Activated naive CD4-positive, alpha-beta T cell treated with anti-CD3 and anti-CD28 coated beads for 36 hours (primary cell): ENCODE measurements at regions not wholly inside any gene's neighbourhood (a gene's known extent, or its start where the extent isn't known, plus 50 kb on each side); places are given as distances from the start of the nearest gene placed in this dataset.
"Not testable (repeated sequence)": the region's sequence is repeated elsewhere in the genome, so short reads cannot be mapped to it uniquely, and the experiment has no call there.

Source experiments
- CTCF ChIA-PET: fragments of 350-600 bp; sonication (Branson Sonifier 250); formaldehyde crosslinking; loops from one replicate; lab custom pipeline; 2021; ENCODE audit warnings: antibody characterized with exemption; lab: Charles Lee
- DNase-seq: peaks from one replicate; pipeline ENCODE4 v3.0.0-alpha.2; 2020
- H3K27ac Mint-ChIP-seq: one replicate; pipeline ENCODE4 v1.8.0; 2021; ENCODE audit warnings: mild to moderate bottlenecking, mixed read lengths
- H3K27me3 Mint-ChIP-seq: one replicate; pipeline ENCODE4 v1.8.0; 2021; ENCODE audit warnings: low read depth, mixed read lengths
- H3K36me3 Mint-ChIP-seq: one replicate; pipeline ENCODE4 v1.8.0; 2021; ENCODE audit warnings: low read depth, mixed read lengths
- H3K4me1 Mint-ChIP-seq: one replicate; pipeline ENCODE4 v1.8.0; 2021; ENCODE audit warnings: low read depth, mixed read lengths
- H3K4me3 Mint-ChIP-seq: one replicate; pipeline ENCODE4 v1.8.0; 2021; ENCODE audit warnings: mild to moderate bottlenecking, moderate library complexity, mixed read lengths
- H3K9me3 Mint-ChIP-seq: one replicate; pipeline ENCODE4 v1.8.0; 2021; ENCODE audit warnings: mixed read lengths
- intact Hi-C: fragments of 100-400 bp; cut with micrococcal nuclease; formaldehyde crosslinking; loops from one replicate; pipeline ENCODE4 v1.15.1; 2023

DNA sequence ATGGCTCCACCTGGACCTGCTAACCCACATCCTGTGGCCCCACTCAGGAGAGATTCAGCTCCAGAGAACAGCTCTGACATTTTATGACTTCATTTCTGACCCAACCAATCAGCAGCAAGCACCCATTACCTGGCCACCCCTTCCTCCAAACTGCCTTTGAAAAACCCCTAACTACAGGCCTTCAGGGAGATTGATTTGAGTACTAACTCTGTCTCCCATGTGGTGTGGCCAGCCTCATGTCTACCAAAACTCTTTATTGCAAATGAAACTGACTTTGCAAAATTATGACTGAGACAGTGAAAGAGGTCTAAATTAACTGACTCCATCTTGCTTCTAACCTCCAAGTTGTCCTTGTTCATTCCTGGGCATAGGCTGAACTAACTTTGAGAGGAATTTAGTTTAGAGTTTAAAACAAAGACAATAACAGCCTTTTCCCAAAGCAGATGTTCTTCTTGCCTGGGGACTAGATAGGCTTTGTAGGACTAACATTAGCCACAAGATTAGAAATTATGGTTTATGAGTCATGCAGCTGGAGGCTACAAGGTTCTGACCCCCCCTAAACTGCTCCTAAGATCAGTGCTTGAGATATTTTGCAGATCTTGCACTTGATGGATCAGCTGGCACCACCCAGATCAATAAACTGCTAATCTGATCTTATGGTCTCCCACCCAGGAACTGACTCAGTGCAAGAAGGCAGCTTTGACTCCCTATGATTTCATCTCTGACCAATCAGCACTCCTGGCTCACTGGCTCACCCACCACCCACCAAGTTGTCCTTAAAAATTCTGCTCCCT is 508.2 kb downstream of the RPIA start:
- H3K9me3 Mint-ChIP-seq, DNase-seq, H3K4me3 Mint-ChIP-seq, H3K27ac Mint-ChIP-seq, CTCF ChIA-PET, H3K27me3 Mint-ChIP-seq, H3K36me3 Mint-ChIP-seq, H3K4me1 Mint-ChIP-seq, intact Hi-C loops: not testable (repeated sequence)

DNA sequence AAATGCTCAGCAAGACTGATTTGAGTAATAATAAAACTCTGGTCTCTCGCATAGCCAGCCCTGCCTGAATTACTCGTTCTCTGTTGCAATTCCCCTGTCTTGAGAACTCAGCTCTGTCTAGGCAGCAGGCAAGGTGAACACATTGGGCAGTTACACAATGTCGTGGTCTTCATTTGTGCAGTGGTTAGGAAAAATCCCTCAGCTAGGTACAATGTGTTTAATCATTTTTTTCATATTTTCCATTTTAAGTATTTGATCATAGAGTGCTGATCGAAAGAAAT is 508.7 kb downstream of the RPIA start:
- H3K4me1 Mint-ChIP-seq, H3K36me3 Mint-ChIP-seq, DNase-seq, intact Hi-C loops, H3K27me3 Mint-ChIP-seq, H3K27ac Mint-ChIP-seq, H3K9me3 Mint-ChIP-seq, CTCF ChIA-PET, H3K4me3 Mint-ChIP-seq: not testable (repeated sequence)

GRCh38 chr2:89202518-89202917 is 511.0 kb downstream of the RPIA start:
- H3K27ac Mint-ChIP-seq, H3K36me3 Mint-ChIP-seq, DNase-seq, CTCF ChIA-PET, H3K27me3 Mint-ChIP-seq, H3K9me3 Mint-ChIP-seq, H3K4me3 Mint-ChIP-seq, intact Hi-C loops, H3K4me1 Mint-ChIP-seq: not testable (repeated sequence)

- peak; percentile 58 for DNase-seq
- H3K27me3 Mint-ChIP-seq, CTCF ChIA-PET, intact Hi-C loops, H3K27ac Mint-ChIP-seq, H3K36me3 Mint-ChIP-seq, H3K4me1 Mint-ChIP-seq, H3K4me3 Mint-ChIP-seq, H3K9me3 Mint-ChIP-seq: not testable (repeated sequence)
These were observed 513.7 kb downstream of the RPIA start for GRCh38 chr2:89205153-89205552.

DNA sequence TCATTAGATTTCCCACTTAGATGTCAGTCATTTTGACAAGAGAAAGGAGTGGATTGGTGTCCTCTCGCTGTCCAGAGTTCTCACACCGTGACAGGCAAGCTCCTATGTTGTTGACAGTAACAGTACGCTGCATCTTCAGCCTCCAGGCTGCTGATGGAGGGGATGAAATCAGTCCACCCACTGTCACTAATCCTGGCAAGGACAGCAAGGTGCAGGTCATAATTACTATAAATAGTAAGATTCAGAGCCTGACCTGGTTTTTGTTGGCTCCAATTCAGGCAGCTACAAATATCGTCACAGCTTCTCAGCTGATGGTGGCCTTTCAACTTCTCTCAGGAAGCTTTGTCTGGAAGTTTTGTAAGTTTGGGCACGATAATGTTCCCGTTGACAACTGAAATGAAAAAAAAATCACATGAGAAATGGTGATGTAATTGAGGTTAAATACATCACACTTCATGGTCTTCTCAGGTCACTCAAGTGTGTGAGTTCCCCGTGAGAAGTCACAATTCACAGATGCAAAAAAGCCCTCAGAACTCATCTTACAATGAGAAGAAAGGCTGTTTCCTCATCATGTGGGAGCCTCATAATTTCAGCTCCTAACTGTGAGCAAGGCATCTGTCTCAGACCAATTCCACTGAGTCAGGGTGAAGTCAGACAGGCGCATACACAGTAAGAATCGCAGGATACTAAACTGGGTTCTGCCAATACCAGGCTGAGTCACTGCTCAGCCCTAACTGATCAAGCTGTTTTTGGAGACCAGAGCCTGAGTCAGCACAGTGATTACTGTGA is 516.9 kb downstream of the RPIA start:
- H3K4me1 Mint-ChIP-seq, intact Hi-C loops, H3K36me3 Mint-ChIP-seq, H3K27ac Mint-ChIP-seq, CTCF ChIA-PET, H3K9me3 Mint-ChIP-seq, DNase-seq, H3K4me3 Mint-ChIP-seq, H3K27me3 Mint-ChIP-seq: not testable (repeated sequence)

DNA sequence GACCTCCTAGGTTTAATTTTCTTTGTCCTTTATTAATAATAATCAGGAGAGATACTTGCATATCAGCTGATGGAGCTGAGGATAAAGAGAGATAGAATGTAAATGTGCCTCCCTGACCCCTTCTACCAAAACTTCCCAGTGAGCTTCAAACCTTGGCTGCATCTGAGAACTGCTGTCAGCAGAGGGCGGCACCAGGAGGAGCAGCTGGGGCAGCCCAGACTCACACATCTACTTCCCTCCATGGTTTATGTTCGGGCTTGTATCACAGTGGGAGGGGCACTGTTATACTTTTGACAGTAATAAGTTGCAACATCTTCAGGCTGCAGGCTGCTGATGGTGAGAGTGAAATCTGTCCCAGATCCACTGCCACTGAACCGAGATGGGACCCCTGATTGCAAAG is 521.7 kb downstream of the RPIA start:
- H3K4me1 Mint-ChIP-seq, H3K36me3 Mint-ChIP-seq, H3K27ac Mint-ChIP-seq, intact Hi-C loops, H3K4me3 Mint-ChIP-seq, CTCF ChIA-PET, H3K9me3 Mint-ChIP-seq, H3K27me3 Mint-ChIP-seq: not testable (repeated sequence)
- DNase-seq, result peak; percentile 22

DNA sequence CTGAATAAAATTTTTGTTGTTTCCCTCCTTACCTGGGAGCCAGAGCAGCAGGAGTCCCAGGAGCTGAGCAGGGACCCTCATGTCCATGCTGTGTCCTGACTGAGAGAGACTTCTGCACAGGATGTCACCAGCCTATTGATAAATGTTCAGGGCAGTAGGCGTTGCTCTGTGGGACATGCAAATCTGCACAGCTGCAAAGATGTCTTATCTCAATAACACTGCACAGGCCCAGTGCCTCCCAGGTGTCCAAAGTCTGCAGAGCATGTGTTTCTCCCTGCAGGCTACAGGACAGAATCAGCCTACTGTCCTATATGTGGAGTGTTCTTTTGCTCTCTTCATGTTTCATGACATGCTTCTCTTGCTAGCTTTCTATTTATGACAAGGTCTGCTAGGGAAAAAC is 522.3 kb downstream of the RPIA start:
- CTCF ChIA-PET, DNase-seq, H3K4me3 Mint-ChIP-seq, H3K4me1 Mint-ChIP-seq, H3K9me3 Mint-ChIP-seq, H3K27ac Mint-ChIP-seq, H3K36me3 Mint-ChIP-seq, H3K27me3 Mint-ChIP-seq, intact Hi-C loops: not testable (repeated sequence)

DNA sequence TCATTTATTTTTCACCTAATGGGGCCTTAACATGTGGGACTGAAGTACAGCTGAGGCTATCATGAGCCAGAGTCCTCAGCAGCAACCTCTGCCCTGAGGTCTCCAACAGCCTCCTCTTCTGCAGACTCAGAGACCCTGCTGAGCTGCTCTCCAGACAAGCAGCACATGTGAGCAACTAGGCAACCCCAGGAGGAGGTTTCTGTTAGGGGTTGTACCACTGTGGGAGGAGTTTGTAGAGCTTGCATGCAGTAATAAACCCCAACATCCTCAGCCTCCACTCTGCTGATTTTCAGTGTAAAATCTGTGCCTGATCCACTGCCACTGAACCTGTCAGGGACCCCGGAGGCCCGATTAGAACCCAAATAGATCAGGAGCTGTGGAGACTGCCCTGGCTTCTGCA is 530.0 kb downstream of the RPIA start:
- H3K27me3 Mint-ChIP-seq, H3K36me3 Mint-ChIP-seq, H3K27ac Mint-ChIP-seq, DNase-seq, H3K9me3 Mint-ChIP-seq, intact Hi-C loops, CTCF ChIA-PET, H3K4me1 Mint-ChIP-seq, H3K4me3 Mint-ChIP-seq: not testable (repeated sequence)

DNA sequence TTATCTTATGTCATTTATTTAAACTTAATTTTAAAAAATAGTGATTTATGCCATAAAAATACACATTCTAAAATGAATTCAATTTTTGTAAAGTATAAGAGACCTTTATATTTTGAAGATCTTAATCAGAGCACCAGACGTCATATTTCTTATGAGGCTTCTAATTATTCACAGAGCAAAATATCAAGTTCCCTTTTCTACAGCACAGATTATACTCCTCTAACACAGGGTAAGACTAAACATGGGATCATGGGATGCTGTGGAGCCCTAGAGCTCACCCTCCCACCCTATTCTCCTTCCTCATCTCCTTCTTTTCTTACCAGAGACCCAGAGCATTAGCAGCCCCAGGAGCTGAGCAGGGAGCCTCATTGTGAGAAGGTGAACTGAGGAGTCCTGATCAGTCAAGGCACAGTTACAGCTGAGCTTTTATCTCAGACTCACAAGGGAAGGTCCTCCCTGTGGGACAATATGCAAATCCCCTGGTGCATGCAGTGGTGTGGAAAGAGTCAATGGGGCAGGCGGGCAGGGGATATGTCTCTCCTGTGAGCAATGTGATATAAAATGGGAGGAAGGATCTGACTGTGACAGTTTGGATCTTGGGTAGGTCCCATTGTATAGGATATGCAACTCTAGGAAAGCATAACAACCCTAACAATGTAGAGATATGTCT is 530.7 kb downstream of the RPIA start:
- H3K27ac Mint-ChIP-seq, DNase-seq, H3K27me3 Mint-ChIP-seq, H3K36me3 Mint-ChIP-seq, H3K4me1 Mint-ChIP-seq, H3K4me3 Mint-ChIP-seq, intact Hi-C loops, H3K9me3 Mint-ChIP-seq, CTCF ChIA-PET: not testable (repeated sequence)

DNA sequence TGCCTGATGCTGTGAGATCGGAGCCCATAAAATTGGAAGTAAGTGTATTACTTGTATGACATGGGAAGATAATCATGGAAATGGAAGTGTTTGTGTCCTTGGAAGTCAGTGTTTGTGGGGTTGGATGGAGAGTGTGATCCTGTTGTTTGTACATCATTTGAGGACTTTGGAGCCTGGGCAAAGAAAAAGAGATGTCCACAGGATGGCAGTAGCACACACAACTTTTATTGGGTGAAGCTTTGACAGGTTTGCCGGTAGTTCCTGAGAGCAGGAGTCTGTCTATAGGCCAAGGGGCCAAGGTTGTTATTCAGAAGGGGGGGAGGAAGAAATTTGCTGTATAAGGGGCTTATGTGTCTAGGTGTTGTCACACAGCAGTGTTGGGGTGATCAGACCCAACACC is 533.3 kb downstream of the RPIA start:
- DNase-seq, H3K27me3 Mint-ChIP-seq, H3K27ac Mint-ChIP-seq, H3K4me3 Mint-ChIP-seq, H3K4me1 Mint-ChIP-seq, H3K9me3 Mint-ChIP-seq, CTCF ChIA-PET, H3K36me3 Mint-ChIP-seq, intact Hi-C loops: not testable (repeated sequence)

GRCh38 chr2:89229979-89230378 is 538.5 kb downstream of the RPIA start:
- CTCF ChIA-PET, result not testable (repeated sequence)

GRCh38 chr2:89231241-89231640 is 539.8 kb downstream of the RPIA start:
- CTCF ChIA-PET, H3K36me3 Mint-ChIP-seq, DNase-seq, intact Hi-C loops, H3K9me3 Mint-ChIP-seq, H3K4me3 Mint-ChIP-seq, H3K27me3 Mint-ChIP-seq, H3K4me1 Mint-ChIP-seq, H3K27ac Mint-ChIP-seq: not testable (repeated sequence)

More at GRCh38 chr2:89229979-89230378, 538.5 kb downstream of the RPIA start:
- H3K27me3 Mint-ChIP-seq, H3K36me3 Mint-ChIP-seq, H3K27ac Mint-ChIP-seq, H3K9me3 Mint-ChIP-seq, H3K4me3 Mint-ChIP-seq, DNase-seq, intact Hi-C loops, H3K4me1 Mint-ChIP-seq: not testable (repeated sequence)

- H3K4me3 Mint-ChIP-seq, CTCF ChIA-PET, intact Hi-C loops, H3K9me3 Mint-ChIP-seq, DNase-seq, H3K36me3 Mint-ChIP-seq, H3K27ac Mint-ChIP-seq, H3K27me3 Mint-ChIP-seq, H3K4me1 Mint-ChIP-seq: not testable (repeated sequence)
These were observed 542.5 kb downstream of the RPIA start for GRCh38 chr2:89233931-89234330.
